Sciatic nerve (tissue), 2 donors: ENCODE measurements at regions not wholly inside any gene's neighbourhood (a gene's known extent, or its start where the extent isn't known, plus 50 kb on each side); places are given as distances from the start of the nearest gene placed in this dataset.
A peak's percentile ranks its signal among the peaks of the same experiment; 100 is the strongest.
"Not testable (repeated sequence)": the region's sequence is repeated elsewhere in the genome, so short reads cannot be mapped to it uniquely, and the experiment has no call there.

Experiments
- ATAC-seq: fragments of 200-7000 bp; cut with Tn5 transposase; one replicate; pipeline ENCODE4 v1.9.1; 2020; ENCODE audit warnings: mild to moderate bottlenecking, moderate library complexity
- DNase-seq: peaks from one replicate; pipeline ENCODE4 v3.0.0-alpha.2; 2020; ENCODE audit warnings: low spot score
- intact Hi-C: fragments of 100-400 bp; cut with DNase I; formaldehyde crosslinking; loops from one replicate; pipeline ENCODE4 v1.14.2; 2022
- donor health status: DM: no; HTN: no; CAD: no.
- donor health status: DM: no; HTN: no; CAD: no.

GRCh38 chr7:93048136-93048930, 69.4 kb downstream of the SAMD9 start:
- intact Hi-C loops = no loop called here
- DNase-seq = no peak
- ATAC-seq = no peak

- no peak for ATAC-seq
- intact Hi-C loops = no loop called here
Measured at GRCh38 chr7:93047514-93048099, 70.2 kb downstream of the SAMD9 start.

GRCh38 chr7:93046641-93047040, 71.1 kb downstream of the SAMD9 start:
- intact Hi-C loops = no loop called here
- DNase-seq = no peak
- ATAC-seq = no peak

More at GRCh38 chr7:93047514-93048099, 70.2 kb downstream of the SAMD9 start:
- no peak for DNase-seq

- DNase-seq = no peak
- ATAC-seq = no peak
- intact Hi-C loops = no loop called here
Measured at GRCh38 chr7:93044147-93044810, 73.5 kb downstream of the SAMD9 start.

GRCh38 chr7:93043385-93043985, 74.3 kb downstream of the SAMD9 start:
- ATAC-seq (peak; percentile 41), DNase-seq (no peak)
- intact Hi-C loops = no loop called here

- intact Hi-C loops = no loop called here
- no peak for ATAC-seq
- DNase-seq = no peak
Measured at GRCh38 chr7:93040355-93040754, 77.4 kb downstream of the SAMD9 start.

GRCh38 chr7:93039786-93040185, 78.0 kb downstream of the SAMD9 start:
- DNase-seq (no peak), ATAC-seq (no peak)
- intact Hi-C loops = no loop called here

- no peak for DNase-seq
- intact Hi-C loops = no loop called here
- ATAC-seq = no peak
Measured at GRCh38 chr7:93039282-93039681, 78.5 kb downstream of the SAMD9 start.

- intact Hi-C loops = no loop called here
- ATAC-seq = no peak
- DNase-seq = no peak
Measured at GRCh38 chr7:93036807-93037206, 81.0 kb downstream of the SAMD9 start.

GRCh38 chr7:93036149-93036640, 81.6 kb downstream of the SAMD9 start:
- DNase-seq (no peak), ATAC-seq (no peak)
- intact Hi-C loops = no loop called here

- DNase-seq = no peak
- intact Hi-C loops = no loop called here
- no peak for ATAC-seq
Measured at GRCh38 chr7:93031795-93032194, 86.0 kb downstream of the SAMD9 start.

GRCh38 chr7:93030605-93031225, 87.1 kb downstream of the SAMD9 start:
- DNase-seq = no peak
- intact Hi-C loops = no loop called here
- no peak for ATAC-seq

- intact Hi-C loops = no loop called here
Measured at GRCh38 chr7:93029056-93029455, 88.7 kb downstream of the SAMD9 start.

GRCh38 chr7:93028610-93029009, 89.2 kb downstream of the SAMD9 start:
- intact Hi-C loops = no loop called here
- no peak for ATAC-seq
- no peak for DNase-seq

More at GRCh38 chr7:93029056-93029455, 88.7 kb downstream of the SAMD9 start:
- ATAC-seq (no peak), DNase-seq (no peak)

GRCh38 chr7:93027044-93027443, 90.7 kb downstream of the SAMD9 start:
- ATAC-seq = no peak
- DNase-seq = no peak
- intact Hi-C loops = no loop called here

- DNase-seq = no peak
- intact Hi-C loops = no loop called here
Measured at GRCh38 chr7:93026425-93026824, 91.4 kb downstream of the SAMD9 start.

GRCh38 chr7:93025389-93025788, 92.4 kb downstream of the SAMD9 start:
- ATAC-seq (no peak), DNase-seq (no peak)
- intact Hi-C loops = no loop called here

More at GRCh38 chr7:93026425-93026824, 91.4 kb downstream of the SAMD9 start:
- no peak for ATAC-seq

- DNase-seq, intact Hi-C loops: not testable (repeated sequence)
Measured at GRCh38 chr7:93022931-93023478, 94.8 kb downstream of the SAMD9 start.

GRCh38 chr7:93021748-93022147, 96.0 kb downstream of the SAMD9 start:
- DNase-seq (no peak), ATAC-seq (no peak)

More at GRCh38 chr7:93022931-93023478, 94.8 kb downstream of the SAMD9 start:
- not testable (repeated sequence) for ATAC-seq

More at GRCh38 chr7:93021748-93022147, 96.0 kb downstream of the SAMD9 start:
- intact Hi-C loops = no loop called here
